ENCODE measurements at regions not wholly inside any gene's neighbourhood (a gene's known extent, or its start where the extent isn't known, plus 50 kb on each side); places are given as distances from the start of the nearest gene placed in this dataset.

GRCh38 chr2:220178991-220179695 is 551.7 kb downstream of the SLC4A3 start:
- TF ChIP-seq CTCF (IDR thresholded peaks at IDR 0.05) (no peak), POLR2A (IDR thresholded peaks at IDR 0.05) (no peak)

Measured in body of pancreas (tissue), 4 donors.